Testis (tissue), 2 donors: ENCODE measurements at regions not wholly inside any gene's neighbourhood (a gene's known extent, or its start where the extent isn't known, plus 50 kb on each side); places are given as distances from the start of the nearest gene placed in this dataset.
"Not testable (repeated sequence)": the region's sequence is repeated elsewhere in the genome, so short reads cannot be mapped to it uniquely, and the experiment has no call there.

Source experiments
- DNase-seq: peaks from one replicate; pipeline ENCODE4 v3.0.0-alpha.2; 2019
- H3K27ac ChIP-seq, 2 donors: fragments of 200-600 bp; sonication (generic); one replicate each; pipeline ENCODE4 v1.5.1; 2019
- H3K27me3 ChIP-seq: fragments of 200-600 bp; sonication (generic); one replicate; pipeline ENCODE4 v1.5.1; 2019
- H3K36me3 ChIP-seq: fragments of 200-600 bp; sonication (generic); one replicate; pipeline ENCODE4 v1.5.1; 2017; ENCODE audit warnings: low read depth; ENCODE audit errors: missing control alignments
- H3K4me1 ChIP-seq: fragments of 200-600 bp; sonication (generic); one replicate; pipeline ENCODE4 v1.5.1; 2019
- H3K4me3 ChIP-seq, 2 donors: fragments of 200-600 bp; sonication (generic); one replicate each; pipeline ENCODE4 v1.5.1; 2017 to 2019
- H3K9me3 ChIP-seq: fragments of 200-600 bp; sonication (generic); one replicate; pipeline ENCODE4 v1.5.1; 2017
- CTCF ChIP-seq, 3 experiments: fragments of 450-650 bp in 2 of 3; fragments of 200-600 bp in 1 of 3; sonication (generic) in 1 of 3; IDR thresholded peaks; one replicate each; pipeline ENCODE4 v1.5.1; 2016 to 2019; ENCODE audit warnings: antibody characterized with exemption in 3 of 3, mild to moderate bottlenecking in 2 of 3, moderate library complexity in 1 of 3
- POLR2A ChIP-seq: fragments of 450-650 bp; IDR thresholded peaks from one replicate; pipeline ENCODE4 v1.6.1; 2017; ENCODE audit warnings: antibody characterized with exemption, mild to moderate bottlenecking, moderate library complexity
- WGBS, 2 donors: methylation state at CpG; one replicate each; pipeline ENCODE4 v1.1.5; 2018; 5-methylcytosine and 5-hydroxymethylcytosine counted together
- intact Hi-C: fragments of 100-400 bp; cut with DNase I; formaldehyde crosslinking; loops from one replicate; pipeline ENCODE4 v1.15.1; 2023; ENCODE audit warnings: low total_unique reads

GRCh38 chr5:152644029-152644728 is 239.1 kb upstream of the NMUR2 start:
- Histone ChIP-seq H3K4me3 (no peak overlapping the region), H3K4me1 (no peaks in the 10 kb centered on the region), H3K36me3 (no peaks in the 10 kb centered on the region), H3K9me3 (no peaks in the 10 kb centered on the region), H3K27me3 (no peaks in the 10 kb centered on the region), H3K27ac (no peak overlapping the region)
- intact Hi-C loops = no loop called here
- no peak for TF ChIP-seq CTCF (IDR thresholded peaks at IDR 0.05)
- TF ChIP-seq POLR2A = no peak
- DNase-seq = no peak
- WGBS, 2 donors = 31 to 51% methylated on average over 2 of the region's 2 CpGs

- H3K36me3 ChIP-seq = no peaks in the 10 kb centered on the region
- no peaks in the 10 kb centered on the region for H3K9me3 ChIP-seq
- no peak overlapping the region for H3K27ac ChIP-seq
- intact Hi-C loops = no loop called here
- no peak for TF ChIP-seq POLR2A
- no peak for TF ChIP-seq CTCF (IDR thresholded peaks at IDR 0.05)
- H3K4me3 ChIP-seq = no peak overlapping the region
- DNase-seq = no peak
- no peaks in the 10 kb centered on the region for H3K27me3 ChIP-seq
- H3K4me1 ChIP-seq = no peaks in the 10 kb centered on the region
These were observed 244.5 kb upstream of the NMUR2 start for GRCh38 chr5:152649609-152650008.

GRCh38 chr5:152650413-152650812 is 245.3 kb upstream of the NMUR2 start:
- Histone ChIP-seq H3K36me3 (no peaks in the 10 kb centered on the region), H3K9me3 (no peaks in the 10 kb centered on the region), H3K27ac (no peak overlapping the region), H3K4me3 (no peak overlapping the region), H3K4me1 (no peaks in the 10 kb centered on the region), H3K27me3 (no peaks in the 10 kb centered on the region)
- intact Hi-C loops = no loop called here
- DNase-seq = no peak
- TF ChIP-seq CTCF (IDR thresholded peaks at IDR 0.05) = no peak
- no peak for TF ChIP-seq POLR2A
- 80% methylated on average over 3 of the region's 3 CpGs for WGBS, 2 donors

GRCh38 chr5:152659470-152659869 is 254.4 kb upstream of the NMUR2 start:
- H3K9me3 ChIP-seq, H3K27ac ChIP-seq, H3K27me3 ChIP-seq, intact Hi-C loops, DNase-seq, H3K4me1 ChIP-seq, H3K36me3 ChIP-seq, H3K4me3 ChIP-seq: not testable (repeated sequence)
- WGBS, 2 donors = 69 to 82% methylated on average over 7 to 17 of the region's 18 CpGs

- 86 to 89% methylated on average over 1 of the region's 1 CpG for WGBS, 2 donors
- TF ChIP-seq POLR2A (no peak), CTCF (IDR thresholded peaks at IDR 0.05) (no peak)
- Histone ChIP-seq H3K9me3 (no peaks in the 10 kb centered on the region), H3K4me3 (no peak overlapping the region), H3K27ac (no peak overlapping the region), H3K27me3 (no peaks in the 10 kb centered on the region), H3K36me3 (no peaks in the 10 kb centered on the region), H3K4me1 (no peaks in the 10 kb centered on the region)
- intact Hi-C loops = no loop called here
- DNase-seq = no peak
These were observed 268.5 kb upstream of the NMUR2 start for GRCh38 chr5:152673601-152674000.
